ENCODE measurements at regions not wholly inside any gene's neighbourhood (a gene's known extent, or its start where the extent isn't known, plus 50 kb on each side); places are given as distances from the start of the nearest gene placed in this dataset.

DNA sequence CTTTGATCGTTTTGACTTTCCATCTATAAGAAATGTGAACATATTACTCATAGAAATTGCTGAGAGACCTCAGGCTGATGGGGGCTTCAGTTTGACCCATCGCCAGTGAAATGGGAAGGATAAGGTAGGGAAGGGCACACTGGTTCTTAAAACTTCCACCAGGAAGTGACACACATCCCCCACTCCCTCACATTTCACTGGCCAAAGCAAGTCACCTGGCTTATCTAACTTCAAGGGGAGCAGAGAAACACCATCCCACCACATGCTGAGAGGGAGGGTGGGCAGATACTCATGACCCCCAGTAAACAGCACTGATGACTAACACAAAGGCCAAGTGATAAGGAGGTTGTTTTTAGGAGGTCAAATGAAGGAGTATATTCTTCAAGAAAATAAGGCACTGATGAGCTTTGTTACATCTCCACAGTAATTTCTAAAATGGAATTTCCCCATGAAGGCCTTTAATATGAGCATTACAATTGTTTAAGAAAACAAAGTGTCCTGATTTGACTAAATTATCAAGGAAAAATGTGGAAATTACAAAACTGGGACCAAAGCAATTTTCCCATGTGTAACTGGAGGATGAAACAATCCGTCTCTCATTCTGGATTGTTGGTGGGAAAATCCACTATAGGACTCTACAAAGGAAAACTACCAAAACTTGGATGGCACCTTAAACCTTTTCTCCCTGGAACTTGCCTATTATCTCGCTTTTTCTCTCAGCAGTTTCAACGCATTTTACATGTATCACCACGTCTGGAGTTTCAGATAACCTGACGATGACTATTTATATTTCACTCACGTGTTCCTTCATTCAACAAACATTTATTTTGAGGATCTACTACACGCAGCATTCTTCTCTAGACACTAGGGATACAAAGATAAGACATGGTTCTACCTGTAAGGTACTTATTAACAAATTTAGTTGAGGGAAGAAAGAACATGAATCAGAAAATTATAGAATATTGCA, 91.8 kb upstream of the EEA1 start:
- Histone ChIP-seq H3K27ac (peak overlapping the region in 3 of 4 donors; percentile 40 to 85 (median 77)), H3K27me3 (no peaks in the 10 kb centered on the region), H3K4me1 (peaks cover 0 to 22% (median 1%) of the 10 kb centered on the region in 4 donors), H3K4me3 (no peak overlapping the region), H3K9me3 (no peaks in the 10 kb centered on the region), H3K36me3 (no peaks in the 10 kb centered on the region)
- TF ChIP-seq POLR2A (IDR thresholded peaks at IDR 0.05) = no peak
- TF ChIP-seq, protein P1, sequence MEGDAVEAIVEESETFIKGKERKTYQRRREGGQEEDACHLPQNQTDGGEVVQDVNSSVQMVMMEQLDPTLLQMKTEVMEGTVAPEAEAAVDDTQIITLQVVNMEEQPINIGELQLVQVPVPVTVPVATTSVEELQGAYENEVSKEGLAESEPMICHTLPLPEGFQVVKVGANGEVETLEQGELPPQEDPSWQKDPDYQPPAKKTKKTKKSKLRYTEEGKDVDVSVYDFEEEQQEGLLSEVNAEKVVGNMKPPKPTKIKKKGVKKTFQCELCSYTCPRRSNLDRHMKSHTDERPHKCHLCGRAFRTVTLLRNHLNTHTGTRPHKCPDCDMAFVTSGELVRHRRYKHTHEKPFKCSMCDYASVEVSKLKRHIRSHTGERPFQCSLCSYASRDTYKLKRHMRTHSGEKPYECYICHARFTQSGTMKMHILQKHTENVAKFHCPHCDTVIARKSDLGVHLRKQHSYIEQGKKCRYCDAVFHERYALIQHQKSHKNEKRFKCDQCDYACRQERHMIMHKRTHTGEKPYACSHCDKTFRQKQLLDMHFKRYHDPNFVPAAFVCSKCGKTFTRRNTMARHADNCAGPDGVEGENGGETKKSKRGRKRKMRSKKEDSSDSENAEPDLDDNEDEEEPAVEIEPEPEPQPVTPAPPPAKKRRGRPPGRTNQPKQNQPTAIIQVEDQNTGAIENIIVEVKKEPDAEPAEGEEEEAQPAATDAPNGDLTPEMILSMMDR (IDR thresholded peaks at IDR 0.05) = no peak
- DNase-seq = no peak

DNA sequence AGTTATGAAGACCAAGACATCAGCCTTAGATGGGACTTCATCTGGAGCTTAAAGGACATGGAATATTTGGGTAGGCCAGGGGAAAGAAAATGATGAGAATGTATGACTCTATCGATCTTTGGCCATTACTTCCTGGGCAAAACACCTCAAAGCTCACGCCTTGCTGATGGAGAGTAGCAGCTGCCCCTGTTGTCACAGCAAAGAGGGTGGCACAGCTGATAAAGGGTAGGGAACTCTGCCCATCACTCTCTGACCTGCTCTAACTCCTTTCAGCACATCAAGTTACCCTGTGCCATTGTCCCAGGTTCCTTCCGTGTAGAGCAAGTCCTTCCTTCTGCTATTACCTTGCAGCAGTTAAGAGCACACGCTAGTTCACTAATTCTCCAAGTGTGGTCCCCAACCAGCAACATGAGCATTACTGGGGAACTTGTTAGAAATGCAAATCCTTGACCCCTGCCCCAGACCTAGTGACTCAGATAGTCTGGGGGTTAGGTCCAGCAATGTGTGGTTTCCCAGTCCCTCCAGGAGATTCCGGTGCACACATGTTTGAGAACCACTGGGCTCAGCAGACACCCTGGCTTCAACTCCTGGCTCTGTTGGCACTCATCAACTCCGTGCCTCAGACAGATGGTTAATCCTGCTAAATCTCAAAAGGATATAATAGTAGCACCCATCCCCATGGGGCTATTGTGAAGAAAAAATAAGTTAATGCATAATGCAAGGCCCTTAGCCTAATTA, 93.7 kb upstream of the EEA1 start:
- Histone ChIP-seq H3K9me3 (no peaks in the 10 kb centered on the region), H3K4me3 (no peak overlapping the region), H3K4me1 (peaks cover 0 to 20% (median 1%) of the 10 kb centered on the region in 4 donors), H3K27ac (no peak overlapping the region), H3K36me3 (no peaks in the 10 kb centered on the region), H3K27me3 (no peaks in the 10 kb centered on the region)
- TF ChIP-seq POLR2A (IDR thresholded peaks at IDR 0.05) = no peak
- TF ChIP-seq, protein P1 (IDR thresholded peaks at IDR 0.05) = no peak
- no peak for DNase-seq

DNA sequence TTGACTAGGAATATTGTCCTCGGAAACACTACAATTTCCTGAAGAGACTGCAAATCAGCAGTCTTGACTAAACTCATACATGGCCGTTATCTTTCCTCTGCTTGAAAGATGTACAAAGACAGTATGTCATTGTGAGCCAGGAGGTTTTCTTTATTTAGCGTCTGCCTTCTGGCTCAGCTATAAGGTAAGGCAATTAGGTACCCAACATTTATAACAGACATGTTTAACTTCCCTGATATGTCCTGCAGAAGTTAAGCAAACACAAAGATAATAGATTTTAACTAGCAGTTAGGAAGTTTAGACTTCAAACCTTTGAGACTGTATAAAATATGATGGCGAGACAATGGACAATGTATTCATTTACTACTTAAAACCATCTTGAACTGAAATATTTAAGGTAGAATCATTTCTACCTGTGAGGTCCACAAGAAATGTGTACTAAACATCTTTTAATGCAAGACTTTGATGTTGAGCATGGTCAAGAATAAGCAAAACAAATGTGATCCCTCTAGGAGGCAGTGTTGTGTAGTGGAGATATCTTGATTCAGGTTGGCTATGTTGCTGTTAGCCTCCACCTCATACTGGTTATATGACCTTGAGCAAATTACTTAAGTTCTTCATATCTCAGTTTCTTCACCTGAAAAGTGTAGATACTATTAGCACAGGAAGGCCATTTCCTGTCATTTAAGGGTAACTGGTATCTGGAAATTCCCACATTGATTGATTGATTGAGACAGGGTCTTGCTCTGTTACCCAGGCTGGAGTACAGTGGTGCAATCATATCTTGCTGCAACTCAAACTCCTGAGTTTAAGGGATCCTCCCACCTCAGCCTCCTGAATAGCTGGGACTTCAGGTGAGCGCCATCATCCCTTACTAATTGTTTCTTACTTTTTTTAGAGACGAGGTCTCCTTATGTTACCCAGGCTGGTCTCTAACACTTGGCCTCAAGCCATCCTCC, 96.3 kb upstream of the EEA1 start:
- H3K9me3 ChIP-seq = no peaks in the 10 kb centered on the region
- H3K4me1 ChIP-seq = peaks cover 0 to 9% (median 0%) of the 10 kb centered on the region in 4 donors
- H3K4me3 ChIP-seq = no peak overlapping the region
- H3K27me3 ChIP-seq = no peaks in the 10 kb centered on the region
- H3K36me3 ChIP-seq = no peaks in the 10 kb centered on the region
- H3K27ac ChIP-seq = no peak overlapping the region
- TF ChIP-seq, protein P1 (IDR thresholded peaks at IDR 0.05) = peak in 5 of 6 experiments; percentile 5 to 87 (median 79)
- TF ChIP-seq POLR2A (IDR thresholded peaks at IDR 0.05) = no peak
- DNase-seq = no peak

DNA sequence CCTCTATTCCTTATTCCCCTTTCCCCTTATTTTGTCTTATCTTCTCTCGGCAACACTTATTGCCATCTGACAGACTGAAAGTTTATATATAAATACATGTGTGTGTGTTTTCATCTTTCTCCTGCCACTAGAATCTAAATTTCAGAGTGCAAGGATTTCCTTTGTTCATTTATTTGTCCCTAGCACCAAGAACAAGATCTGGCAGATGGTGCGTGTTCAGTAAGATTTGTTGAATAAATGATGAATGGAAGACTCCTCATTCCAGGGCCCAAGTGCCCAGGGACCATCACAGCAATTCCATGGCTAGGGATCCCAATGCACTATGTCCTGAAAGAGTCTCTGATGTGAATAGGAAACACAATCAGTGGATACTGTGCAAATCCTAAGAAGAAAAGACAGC, 97.9 kb upstream of the EEA1 start:
- H3K9me3 ChIP-seq = no peaks in the 10 kb centered on the region
- no peak for DNase-seq
- no peak for TF ChIP-seq POLR2A (IDR thresholded peaks at IDR 0.05)
- TF ChIP-seq, protein P1 (IDR thresholded peaks at IDR 0.05) = no peak
- no peaks in the 10 kb centered on the region for H3K27me3 ChIP-seq
- H3K27ac ChIP-seq = no peak overlapping the region
- no peaks in the 10 kb centered on the region for H3K4me1 ChIP-seq
- H3K4me3 ChIP-seq = no peak overlapping the region
- no peaks in the 10 kb centered on the region for H3K36me3 ChIP-seq

DNA sequence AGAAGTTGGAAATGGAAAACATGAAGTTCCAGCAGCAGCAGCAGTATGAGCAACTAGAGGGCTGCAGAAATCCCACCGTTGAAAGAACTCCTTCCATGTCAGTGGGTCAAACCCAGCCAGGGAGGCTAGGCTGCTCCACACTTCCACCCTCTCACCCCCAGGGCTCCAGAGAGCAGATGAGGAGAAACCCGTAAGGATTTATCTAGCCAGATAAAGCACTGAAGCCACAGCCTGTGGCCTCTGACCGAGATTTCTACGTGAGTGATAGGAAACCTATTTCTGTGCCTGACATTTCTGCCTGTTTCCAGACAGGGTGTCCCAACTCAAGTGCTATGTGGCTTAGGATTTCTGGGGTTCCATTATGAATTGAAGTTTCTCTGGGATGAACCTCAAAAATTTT, 100.0 kb upstream of the EEA1 start:
- DNase-seq = no peak
- Histone ChIP-seq H3K36me3 (no peaks in the 10 kb centered on the region), H3K4me1 (no peaks in the 10 kb centered on the region), H3K4me3 (no peak overlapping the region), H3K9me3 (no peaks in the 10 kb centered on the region), H3K27ac (no peak overlapping the region), H3K27me3 (no peaks in the 10 kb centered on the region)
- no peak for TF ChIP-seq POLR2A (IDR thresholded peaks at IDR 0.05)
- TF ChIP-seq, protein P1 (IDR thresholded peaks at IDR 0.05) = no peak

All from Peyer's patch (tissue), 4 donors.